ENCODE measurements at regions not wholly inside any gene's neighbourhood (a gene's known extent, or its start where the extent isn't known, plus 50 kb on each side); places are given as distances from the start of the nearest gene placed in this dataset.

DNA sequence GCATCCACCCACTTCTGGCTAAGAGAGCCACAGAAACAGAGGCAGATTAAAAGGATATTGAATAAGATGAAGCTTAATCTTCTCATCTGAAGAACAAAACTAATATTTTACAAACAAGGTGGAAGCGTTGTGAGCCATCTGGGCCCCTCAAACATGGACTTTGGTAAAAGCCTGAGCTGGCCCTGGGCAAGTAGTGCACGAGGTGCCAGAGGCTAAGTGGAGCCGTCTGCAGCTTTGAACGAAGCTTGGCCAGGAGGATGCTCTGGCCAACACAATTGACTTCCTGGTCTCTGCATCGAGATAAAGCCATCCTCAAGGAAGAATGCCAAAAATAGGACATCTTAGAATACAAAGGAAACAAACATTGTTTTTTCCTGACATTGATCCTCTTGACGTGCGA, 53.2 kb upstream of the PLEKHG1 start:
- H3K27me3 ChIP-seq (ENCODE audit: control insufficient read depth in 1 of 2, insufficient read depth in 2 of 2, low read length in 2 of 2), result no peaks in the 10 kb centered on the region; a peak in 2 of 5 replicates
- H3K4me3 ChIP-seq (replicated peaks in 1 of 3; ENCODE audit: insufficient read depth in 1 of 3, low read depth in 2 of 3, low read length in 3 of 3), result no peak overlapping the region
- no peak overlapping the region for H3K27ac ChIP-seq (ENCODE audit: extremely low read length, insufficient read depth, low read length)
- peaks cover 38% of the 10 kb centered on the region for H3K4me1 ChIP-seq (ENCODE audit: insufficient read depth, low read length)
- ChIA-PET POLR2A (no interaction called here), CTCF (ENCODE audit: low intra/inter-chr PET ratio, low total read pairs) (no interaction called here)
- intact Hi-C loops (cut with micrococcal nuclease; ENCODE audit: unreplicated experiment) (no loop called here), in situ Hi-C loops (cut with HindIII; ENCODE audit: extremely low pct_ligation_motif_present, low pct_unique_long_range_greater_than_20kb) (no loop called here)
- no TSS peak for BruUV-seq (replicated peaks)
- no peaks in the 10 kb centered on the region for H3K36me3 ChIP-seq (replicated peaks in 1 of 2; ENCODE audit: control insufficient read depth in 1 of 2, insufficient read depth in 2 of 2, low read length in 2 of 2)
- no peaks in the 10 kb centered on the region for H3K79me2 ChIP-seq (ENCODE audit: insufficient read depth, low read length)
- ATAC-seq, result peak; percentile 49
- no peaks in the 10 kb centered on the region for H4K20me1 ChIP-seq (ENCODE audit: insufficient read depth, low read length)
- no peak overlapping the region for H2AFZ ChIP-seq (ENCODE audit: low read length)
- no peak overlapping the region for H3K4me2 ChIP-seq (ENCODE audit: low read depth, low read length)
- no peak for DNase-seq (ENCODE audit: low spot score)
- no peaks in the 10 kb centered on the region for H3K9me3 ChIP-seq (ENCODE audit: low read length)
- no peak for FAIRE-seq
- WGBS (ENCODE audit: low lambda C conversion rate), result 28% methylated on average over 7 of the region's 7 CpGs
- no peak overlapping the region for H3K9ac ChIP-seq (ENCODE audit: insufficient read depth, low read depth, low read length)
- TF ChIP-seq JUN (CRISPR knock-in tag; IDR thresholded peaks at IDR 0.05), result no peak
- no peak for TF ChIP-seq PHF20 (CRISPR knock-in tag; IDR thresholded peaks at IDR 0.05)
- no peak for TF ChIP-seq ZSCAN30 (CRISPR knock-in tag; IDR thresholded peaks at IDR 0.05)
- TF ChIP-seq GMEB2 (CRISPR knock-in tag; IDR thresholded peaks at IDR 0.05; ENCODE audit: low read depth), result no peak
- peak; percentile 75 for TF ChIP-seq SALL1 (CRISPR knock-in tag; IDR thresholded peaks at IDR 0.05)
- 0 out of 2 replicates have a peak, but pooled peaks have one; percentile 15 for TF ChIP-seq HNF4G (IDR thresholded peaks at IDR 0.05; ENCODE audit: borderline replicate concordance, low read depth, low read length)
- TF ChIP-seq HNF4G (CRISPR knock-in tag; IDR thresholded peaks at IDR 0.05; ENCODE audit: borderline replicate concordance, low read depth), result no peak
- TF ChIP-seq MLLT10 (CRISPR knock-in tag; IDR thresholded peaks at IDR 0.05), result no peak
- no peak for TF ChIP-seq WIZ (CRISPR knock-in tag; IDR thresholded peaks at IDR 0.05)
- TF ChIP-seq, protein P1, sequence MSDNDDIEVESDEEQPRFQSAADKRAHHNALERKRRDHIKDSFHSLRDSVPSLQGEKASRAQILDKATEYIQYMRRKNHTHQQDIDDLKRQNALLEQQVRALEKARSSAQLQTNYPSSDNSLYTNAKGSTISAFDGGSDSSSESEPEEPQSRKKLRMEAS (IDR thresholded peaks at IDR 0.05), result peak; percentile 79; the same call in 1 of the 2 replicates
- no peak for TF ChIP-seq MEIS2 (CRISPR knock-in tag; IDR thresholded peaks at IDR 0.05)
- TF ChIP-seq, protein P2, sequence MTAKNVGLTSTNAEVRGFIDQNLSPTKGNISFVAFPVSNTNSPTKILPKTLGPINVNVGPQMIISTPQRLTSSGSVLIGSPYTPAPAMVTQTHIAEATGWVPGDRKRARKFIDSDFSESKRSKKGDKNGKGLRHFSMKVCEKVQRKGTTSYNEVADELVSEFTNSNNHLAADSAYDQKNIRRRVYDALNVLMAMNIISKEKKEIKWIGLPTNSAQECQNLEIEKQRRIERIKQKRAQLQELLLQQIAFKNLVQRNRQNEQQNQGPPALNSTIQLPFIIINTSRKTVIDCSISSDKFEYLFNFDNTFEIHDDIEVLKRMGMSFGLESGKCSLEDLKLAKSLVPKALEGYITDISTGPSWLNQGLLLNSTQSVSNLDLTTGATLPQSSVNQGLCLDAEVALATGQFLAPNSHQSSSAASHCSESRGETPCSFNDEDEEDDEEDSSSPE (CRISPR knock-in tag; IDR thresholded peaks at IDR 0.05), result 0 out of 2 replicates have a peak, but pooled peaks have one; percentile 24
- TF ChIP-seq MXD4 (CRISPR knock-in tag; IDR thresholded peaks at IDR 0.05), result no peak
- TF ChIP-seq, protein P3, sequence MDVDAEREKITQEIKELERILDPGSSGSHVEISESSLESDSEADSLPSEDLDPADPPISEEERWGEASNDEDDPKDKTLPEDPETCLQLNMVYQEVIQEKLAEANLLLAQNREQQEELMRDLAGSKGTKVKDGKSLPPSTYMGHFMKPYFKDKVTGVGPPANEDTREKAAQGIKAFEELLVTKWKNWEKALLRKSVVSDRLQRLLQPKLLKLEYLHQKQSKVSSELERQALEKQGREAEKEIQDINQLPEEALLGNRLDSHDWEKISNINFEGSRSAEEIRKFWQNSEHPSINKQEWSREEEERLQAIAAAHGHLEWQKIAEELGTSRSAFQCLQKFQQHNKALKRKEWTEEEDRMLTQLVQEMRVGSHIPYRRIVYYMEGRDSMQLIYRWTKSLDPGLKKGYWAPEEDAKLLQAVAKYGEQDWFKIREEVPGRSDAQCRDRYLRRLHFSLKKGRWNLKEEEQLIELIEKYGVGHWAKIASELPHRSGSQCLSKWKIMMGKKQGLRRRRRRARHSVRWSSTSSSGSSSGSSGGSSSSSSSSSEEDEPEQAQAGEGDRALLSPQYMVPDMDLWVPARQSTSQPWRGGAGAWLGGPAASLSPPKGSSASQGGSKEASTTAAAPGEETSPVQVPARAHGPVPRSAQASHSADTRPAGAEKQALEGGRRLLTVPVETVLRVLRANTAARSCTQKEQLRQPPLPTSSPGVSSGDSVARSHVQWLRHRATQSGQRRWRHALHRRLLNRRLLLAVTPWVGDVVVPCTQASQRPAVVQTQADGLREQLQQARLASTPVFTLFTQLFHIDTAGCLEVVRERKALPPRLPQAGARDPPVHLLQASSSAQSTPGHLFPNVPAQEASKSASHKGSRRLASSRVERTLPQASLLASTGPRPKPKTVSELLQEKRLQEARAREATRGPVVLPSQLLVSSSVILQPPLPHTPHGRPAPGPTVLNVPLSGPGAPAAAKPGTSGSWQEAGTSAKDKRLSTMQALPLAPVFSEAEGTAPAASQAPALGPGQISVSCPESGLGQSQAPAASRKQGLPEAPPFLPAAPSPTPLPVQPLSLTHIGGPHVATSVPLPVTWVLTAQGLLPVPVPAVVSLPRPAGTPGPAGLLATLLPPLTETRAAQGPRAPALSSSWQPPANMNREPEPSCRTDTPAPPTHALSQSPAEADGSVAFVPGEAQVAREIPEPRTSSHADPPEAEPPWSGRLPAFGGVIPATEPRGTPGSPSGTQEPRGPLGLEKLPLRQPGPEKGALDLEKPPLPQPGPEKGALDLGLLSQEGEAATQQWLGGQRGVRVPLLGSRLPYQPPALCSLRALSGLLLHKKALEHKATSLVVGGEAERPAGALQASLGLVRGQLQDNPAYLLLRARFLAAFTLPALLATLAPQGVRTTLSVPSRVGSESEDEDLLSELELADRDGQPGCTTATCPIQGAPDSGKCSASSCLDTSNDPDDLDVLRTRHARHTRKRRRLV (CRISPR knock-in tag; IDR thresholded peaks at IDR 0.05), result no peak
- TF ChIP-seq ZNF672 (CRISPR knock-in tag; IDR thresholded peaks at IDR 0.05), result no peak
- TF ChIP-seq HNF4A (CRISPR knock-in tag; IDR thresholded peaks at IDR 0.05), result peak; percentile 74
- no peak for TF ChIP-seq ZEB1 (IDR thresholded peaks at IDR 0.05; ENCODE audit: insufficient replicate concordance, low read depth)
- TF ChIP-seq ARNT (IDR thresholded peaks at IDR 0.05), result no peak
- TF ChIP-seq ISX (CRISPR knock-in tag; conservative IDR thresholded peaks at IDR 0.05), result no peak
- TF ChIP-seq SMAD9 (CRISPR knock-in tag; IDR thresholded peaks at IDR 0.05), result 0 out of 2 replicates have a peak, but pooled peaks have one; percentile 42

Measured in HepG2 (cell line).